ENCODE measurements at regions not wholly inside any gene's neighbourhood (a gene's known extent, or its start where the extent isn't known, plus 50 kb on each side); places are given as distances from the start of the nearest gene placed in this dataset.

- Histone ChIP-seq H3K36me3 (ENCODE audit: control insufficient read depth, insufficient read depth, low read length) (no peaks in the 10 kb centered on the region), H3K4me3 (ENCODE audit: low read depth, low read length) (no peak overlapping the region), H3K27me3 (ENCODE audit: control insufficient read depth, insufficient read depth, low read length) (no peaks in the 10 kb centered on the region)
- no peak for TF ChIP-seq CTCF (IDR thresholded peaks at IDR 0.05; ENCODE audit: insufficient read depth, low read depth, low read length)
- ChIA-PET POLR2A (no interaction called here), CTCF (no interaction called here)
- DNase-seq (ENCODE audit: low read depth), result no peak
These were observed 91.4 kb upstream of the SLC10A2 start for GRCh38 chr13:103157434-103158145.

- Histone ChIP-seq H3K36me3 (ENCODE audit: control insufficient read depth, insufficient read depth, low read length) (no peaks in the 10 kb centered on the region), H3K4me3 (ENCODE audit: low read depth, low read length) (no peak overlapping the region), H3K27me3 (ENCODE audit: control insufficient read depth, insufficient read depth, low read length) (no peaks in the 10 kb centered on the region)
- DNase-seq (ENCODE audit: low read depth), result no peak
- ChIA-PET CTCF (no interaction called here), POLR2A (no interaction called here)
- no peak for TF ChIP-seq CTCF (IDR thresholded peaks at IDR 0.05; ENCODE audit: insufficient read depth, low read depth, low read length)
These were observed 90.8 kb upstream of the SLC10A2 start for GRCh38 chr13:103157016-103157415.

- Histone ChIP-seq H3K27me3 (ENCODE audit: control insufficient read depth, insufficient read depth, low read length) (no peaks in the 10 kb centered on the region), H3K4me3 (ENCODE audit: low read depth, low read length) (no peak overlapping the region), H3K36me3 (ENCODE audit: control insufficient read depth, insufficient read depth, low read length) (no peaks in the 10 kb centered on the region)
- DNase-seq (ENCODE audit: low read depth), result no peak
- TF ChIP-seq CTCF (IDR thresholded peaks at IDR 0.05; ENCODE audit: insufficient read depth, low read depth, low read length), result no peak
- ChIA-PET CTCF (no interaction called here), POLR2A (no interaction called here)
These were observed 90.3 kb upstream of the SLC10A2 start for GRCh38 chr13:103156346-103156998.

- CTCF ChIA-PET, result no interaction called here
- no peaks in the 10 kb centered on the region for H3K36me3 ChIP-seq (ENCODE audit: control insufficient read depth, insufficient read depth, low read length)
- no peak for DNase-seq (ENCODE audit: low read depth)
- no peak for TF ChIP-seq CTCF (IDR thresholded peaks at IDR 0.05; ENCODE audit: insufficient read depth, low read depth, low read length)
- no peaks in the 10 kb centered on the region for H3K27me3 ChIP-seq (ENCODE audit: control insufficient read depth, insufficient read depth, low read length)
- no peak overlapping the region for H3K4me3 ChIP-seq (ENCODE audit: low read depth, low read length)
- POLR2A ChIA-PET, result no interaction called here
These were observed 87.2 kb upstream of the SLC10A2 start for GRCh38 chr13:103153466-103153865.

- POLR2A ChIA-PET, result no interaction called here
- Histone ChIP-seq H3K27me3 (ENCODE audit: control insufficient read depth, insufficient read depth, low read length) (no peaks in the 10 kb centered on the region), H3K36me3 (ENCODE audit: control insufficient read depth, insufficient read depth, low read length) (no peaks in the 10 kb centered on the region), H3K4me3 (ENCODE audit: low read depth, low read length) (no peak overlapping the region)
- DNase-seq (ENCODE audit: low read depth), result no peak
- TF ChIP-seq CTCF (IDR thresholded peaks at IDR 0.05; ENCODE audit: insufficient read depth, low read depth, low read length), result no peak
- CTCF ChIA-PET, result no interaction called here
These were observed 81.7 kb upstream of the SLC10A2 start for GRCh38 chr13:103147961-103148360.

Measured in BJ (cell line).